Tibial nerve (tissue), 4 donors: ENCODE measurements at regions not wholly inside any gene's neighbourhood (a gene's known extent, or its start where the extent isn't known, plus 50 kb on each side); places are given as distances from the start of the nearest gene placed in this dataset.

Experiments
- DNase-seq, 2 donors: peaks; one replicate each; pipeline ENCODE4 v3.0.0-alpha.2; 2019; ENCODE audit warnings: low spot score in 2 of 2
- H3K27ac ChIP-seq, 4 donors: fragments of 200-600 bp; sonication (generic) in 3 of 4; one replicate each; pipeline ENCODE4 v1.5.1; 2017 to 2019; ENCODE audit warnings: mild to moderate bottlenecking in 1 of 4
- H3K27me3 ChIP-seq, 2 donors: fragments of 200-600 bp; sonication (generic) in 1 of 2; one replicate each; pipeline versions ENCODE4 v1.5.1 to v1.6.0; 2017 to 2019
- H3K36me3 ChIP-seq, 3 donors: fragments of 200-600 bp; sonication (generic); one replicate each; pipeline ENCODE4 v1.5.1; 2018 to 2019
- H3K4me1 ChIP-seq, 4 donors: fragments of 200-600 bp; sonication (generic) in 3 of 4; one replicate each; pipeline ENCODE4 v1.5.1; 2017 to 2019
- H3K4me3 ChIP-seq, 4 donors: fragments of 200-600 bp; sonication (generic) in 3 of 4; one replicate each; pipeline ENCODE4 v1.5.1; 2017 to 2019; ENCODE audit warnings: mild to moderate bottlenecking in 1 of 4, moderate library complexity in 1 of 4
- H3K9me3 ChIP-seq, 4 donors: fragments of 200-600 bp; sonication (generic) in 3 of 4; one replicate each; pipeline ENCODE4 v1.5.1; 2017 to 2019
- CTCF ChIP-seq, 5 experiments: fragments of 200-600 bp in 3 of 5; fragments of 450-650 bp in 2 of 5; sonication (generic) in 3 of 5; IDR thresholded peaks; one replicate each; pipeline ENCODE4 v1.5.1; 2016 to 2019; ENCODE audit warnings: antibody characterized with exemption in 5 of 5, mild to moderate bottlenecking in 3 of 5, moderate library complexity in 2 of 5
- EP300 ChIP-seq, 2 donors: sonication (generic); formaldehyde crosslinking; IDR thresholded peaks; one replicate each; pipeline ENCODE4 v1.6.1; 2017; ENCODE audit warnings: antibody characterized with exemption in 2 of 2, mild to moderate bottlenecking in 1 of 2
- POLR2A ChIP-seq, 2 donors: fragments of 450-650 bp; IDR thresholded peaks; one replicate each; pipeline ENCODE4 v1.6.1; 2017; ENCODE audit warnings: antibody characterized with exemption in 2 of 2, mild to moderate bottlenecking in 2 of 2, moderate library complexity in 2 of 2
- WGBS, 2 donors: methylation state at CpG; one replicate each; pipeline ENCODE4 v1.1.5; 2018; 5-methylcytosine and 5-hydroxymethylcytosine counted together

GRCh38 chr1:228870041-228870713 lies 134.9 kb downstream of the RHOU start:
- peaks cover 0 to 27% (median 0%) of the 10 kb centered on the region in 4 donors for H3K4me1 ChIP-seq
- no peak for DNase-seq
- TF ChIP-seq CTCF (IDR thresholded peaks at IDR 0.05) (no peak), POLR2A (IDR thresholded peaks at IDR 0.05) (no peak), EP300 (IDR thresholded peaks at IDR 0.05) (no peak)
- no peaks in the 10 kb centered on the region for H3K27me3 ChIP-seq
- no peaks in the 10 kb centered on the region for H3K9me3 ChIP-seq
- H3K36me3 ChIP-seq: no peaks in the 10 kb centered on the region
- no peak overlapping the region for H3K4me3 ChIP-seq
- WGBS, 2 donors: 64 to 69% methylated on average over 9 of the region's 9 CpGs
- no peak overlapping the region for H3K27ac ChIP-seq

GRCh38 chr1:228871314-228872061 lies 136.2 kb downstream of the RHOU start:
- no peak for DNase-seq
- no peaks in the 10 kb centered on the region for H3K27me3 ChIP-seq
- TF ChIP-seq CTCF (IDR thresholded peaks at IDR 0.05) (no peak), POLR2A (IDR thresholded peaks at IDR 0.05) (no peak), EP300 (IDR thresholded peaks at IDR 0.05) (no peak)
- H3K4me3 ChIP-seq: no peak overlapping the region
- 69 to 74% methylated on average over 8 of the region's 8 CpGs for WGBS, 2 donors
- no peak overlapping the region for H3K27ac ChIP-seq
- H3K36me3 ChIP-seq: no peaks in the 10 kb centered on the region
- H3K9me3 ChIP-seq: no peaks in the 10 kb centered on the region
- peaks cover 0 to 29% (median 0%) of the 10 kb centered on the region in 4 donors for H3K4me1 ChIP-seq

GRCh38 chr1:228872080-228872479 lies 136.8 kb downstream of the RHOU start:
- Histone ChIP-seq H3K36me3 (no peaks in the 10 kb centered on the region), H3K27me3 (no peaks in the 10 kb centered on the region), H3K27ac (no peak overlapping the region), H3K4me1 (peaks cover 0 to 24% (median 0%) of the 10 kb centered on the region in 4 donors), H3K9me3 (no peaks in the 10 kb centered on the region), H3K4me3 (no peak overlapping the region)
- no peak for DNase-seq
- TF ChIP-seq POLR2A (IDR thresholded peaks at IDR 0.05): no peak
- TF ChIP-seq CTCF (IDR thresholded peaks at IDR 0.05): no peak
- no peak for TF ChIP-seq EP300 (IDR thresholded peaks at IDR 0.05)
- WGBS, 2 donors: 82 to 90% methylated on average over 7 of the region's 7 CpGs

- Histone ChIP-seq H3K27ac (no peak overlapping the region), H3K36me3 (no peaks in the 10 kb centered on the region), H3K27me3 (no peaks in the 10 kb centered on the region), H3K9me3 (no peaks in the 10 kb centered on the region), H3K4me3 (no peak overlapping the region), H3K4me1 (peaks cover 0 to 23% (median 0%) of the 10 kb centered on the region in 4 donors)
- DNase-seq: no peak
- no peak for TF ChIP-seq CTCF (IDR thresholded peaks at IDR 0.05)
- no peak for TF ChIP-seq EP300 (IDR thresholded peaks at IDR 0.05)
- 69 to 73% methylated on average over 3 of the region's 3 CpGs for WGBS, 2 donors
These were observed 138.4 kb downstream of the RHOU start for GRCh38 chr1:228873709-228874108.

GRCh38 chr1:228875741-228876140 lies 140.5 kb downstream of the RHOU start:
- 53 to 59% methylated on average over 3 of the region's 3 CpGs for whole genome bisulfite sequencing, 2 donors
- Histone ChIP-seq H3K27me3 (no peaks in the 10 kb centered on the region), H3K4me1 (peaks cover 0 to 23% (median 0%) of the 10 kb centered on the region in 4 donors), H3K9me3 (no peaks in the 10 kb centered on the region), H3K27ac (no peak overlapping the region), H3K4me3 (no peak overlapping the region), H3K36me3 (no peaks in the 10 kb centered on the region)
- DNase-seq: no peak
- no peak for TF ChIP-seq CTCF (IDR thresholded peaks at IDR 0.05)
- no peak for TF ChIP-seq EP300 (IDR thresholded peaks at IDR 0.05)
- TF ChIP-seq POLR2A (IDR thresholded peaks at IDR 0.05): no peak
